GM10266 (cell line): ENCODE measurements at regions not wholly inside any gene's neighbourhood (a gene's known extent, or its start where the extent isn't known, plus 50 kb on each side); places are given as distances from the start of the nearest gene placed in this dataset.

Experiments used
- DNase-seq: peaks from one replicate; pipeline ENCODE4 v3.0.0; 2012; ENCODE audit errors: extremely low spot score
- CTCF ChIP-seq: IDR thresholded peaks from 2 replicates; pipeline ENCODE4 v1.5.1; 2012; ENCODE audit warnings: mild to moderate bottlenecking, low read depth; ENCODE audit not compliant: control insufficient read depth, insufficient read depth; ENCODE audit errors: missing control alignments

- DNase-seq = no peak
Measured at GRCh38 chr5:56493766-56494165, 260.6 kb upstream of the ANKRD55 start.

GRCh38 chr5:56493308-56493707, 260.2 kb upstream of the ANKRD55 start:
- no peak for TF ChIP-seq CTCF

More at GRCh38 chr5:56493766-56494165, 260.6 kb upstream of the ANKRD55 start:
- no peak for TF ChIP-seq CTCF

GRCh38 chr5:56492812-56493211, 259.7 kb upstream of the ANKRD55 start:
- no peak for TF ChIP-seq CTCF
- DNase-seq = no peak

More at GRCh38 chr5:56493308-56493707, 260.2 kb upstream of the ANKRD55 start:
- no peak for DNase-seq

- no peak for DNase-seq
- TF ChIP-seq CTCF = no peak
Measured at GRCh38 chr5:56490971-56491468, 257.9 kb upstream of the ANKRD55 start.

- TF ChIP-seq CTCF = no peak
- DNase-seq = no peak
Measured at GRCh38 chr5:56489272-56489671, 256.1 kb upstream of the ANKRD55 start.

- no peak for DNase-seq
- TF ChIP-seq CTCF = no peak
Measured at GRCh38 chr5:56487528-56488115, 254.5 kb upstream of the ANKRD55 start.

GRCh38 chr5:56482363-56482762, 249.2 kb upstream of the ANKRD55 start:
- DNase-seq = no peak
- TF ChIP-seq CTCF = no peak
